ENCODE measurements at regions not wholly inside any gene's neighbourhood (a gene's known extent, or its start where the extent isn't known, plus 50 kb on each side); places are given as distances from the start of the nearest gene placed in this dataset.

GRCh38 chr13:53946500-53946899, 917.9 kb downstream of the OLFM4 start:
- DNase-seq (ENCODE audit: low read depth, low spot score) (no peak), FAIRE-seq (no peak)
- no peak for TF ChIP-seq JUN (IDR thresholded peaks at IDR 0.05; ENCODE audit: borderline replicate concordance, insufficient read depth, insufficient read length, low read depth)
- TF ChIP-seq MYC (IDR thresholded peaks at IDR 0.05; ENCODE audit: low read depth, low read length) = no peak
- TF ChIP-seq, protein P1, sequence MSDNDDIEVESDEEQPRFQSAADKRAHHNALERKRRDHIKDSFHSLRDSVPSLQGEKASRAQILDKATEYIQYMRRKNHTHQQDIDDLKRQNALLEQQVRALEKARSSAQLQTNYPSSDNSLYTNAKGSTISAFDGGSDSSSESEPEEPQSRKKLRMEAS (IDR thresholded peaks at IDR 0.05; ENCODE audit: insufficient read depth, insufficient read length) = no peak
- TF ChIP-seq POLR2AphosphoS5 (IDR thresholded peaks at IDR 0.05; ENCODE audit: insufficient read depth, low read depth, low read length) = no peak
- no peak for TF ChIP-seq GATA2 (IDR thresholded peaks at IDR 0.05; ENCODE audit: insufficient read depth, insufficient read length, low read depth, low read length)
- TF ChIP-seq EZH2 (IDR thresholded peaks at IDR 0.05; ENCODE audit: borderline replicate concordance, low read depth, low read length, severe bottlenecking) = no peak
- TF ChIP-seq, protein P2, sequence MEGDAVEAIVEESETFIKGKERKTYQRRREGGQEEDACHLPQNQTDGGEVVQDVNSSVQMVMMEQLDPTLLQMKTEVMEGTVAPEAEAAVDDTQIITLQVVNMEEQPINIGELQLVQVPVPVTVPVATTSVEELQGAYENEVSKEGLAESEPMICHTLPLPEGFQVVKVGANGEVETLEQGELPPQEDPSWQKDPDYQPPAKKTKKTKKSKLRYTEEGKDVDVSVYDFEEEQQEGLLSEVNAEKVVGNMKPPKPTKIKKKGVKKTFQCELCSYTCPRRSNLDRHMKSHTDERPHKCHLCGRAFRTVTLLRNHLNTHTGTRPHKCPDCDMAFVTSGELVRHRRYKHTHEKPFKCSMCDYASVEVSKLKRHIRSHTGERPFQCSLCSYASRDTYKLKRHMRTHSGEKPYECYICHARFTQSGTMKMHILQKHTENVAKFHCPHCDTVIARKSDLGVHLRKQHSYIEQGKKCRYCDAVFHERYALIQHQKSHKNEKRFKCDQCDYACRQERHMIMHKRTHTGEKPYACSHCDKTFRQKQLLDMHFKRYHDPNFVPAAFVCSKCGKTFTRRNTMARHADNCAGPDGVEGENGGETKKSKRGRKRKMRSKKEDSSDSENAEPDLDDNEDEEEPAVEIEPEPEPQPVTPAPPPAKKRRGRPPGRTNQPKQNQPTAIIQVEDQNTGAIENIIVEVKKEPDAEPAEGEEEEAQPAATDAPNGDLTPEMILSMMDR (IDR thresholded peaks at IDR 0.05; ENCODE audit: extremely low read depth in 1 of 2, insufficient read depth in 1 of 2, low read depth in 1 of 2, low read length in 2 of 2) = no peak
- no peaks in the 10 kb centered on the region for H3K9me1 ChIP-seq (replicated peaks; ENCODE audit: control insufficient read depth, extremely low read depth, insufficient read depth, low read length)
- intact Hi-C loops (cut with micrococcal nuclease) = no loop called here
- peaks cover 3% of the 10 kb centered on the region for H3K9me3 ChIP-seq (replicated peaks; ENCODE audit: control insufficient read depth, insufficient read depth, low read length)
- no TSS peak for BruUV-seq (replicated peaks)
- no peaks in the 10 kb centered on the region for H4K20me1 ChIP-seq (replicated peaks; ENCODE audit: control insufficient read depth, extremely low read depth, insufficient read depth, low read length)
- H3K4me3 ChIP-seq (replicated peaks in 1 of 3; ENCODE audit: insufficient read depth in 1 of 3, low read depth in 1 of 3, low read length in 3 of 3) = no peak overlapping the region
- no peaks in the 10 kb centered on the region for H3K27me3 ChIP-seq (ENCODE audit: control insufficient read depth in 2 of 2, insufficient read depth in 2 of 2, low read length in 2 of 2)
- H3K4me2 ChIP-seq (ENCODE audit: insufficient read depth, low read length) = no peak overlapping the region
- no peaks in the 10 kb centered on the region for H3K4me1 ChIP-seq (ENCODE audit: control insufficient read depth, extremely low read depth, insufficient read depth, low read length)
- dilution Hi-C loops (cut with MboI; ENCODE audit: extremely low pct_ligation_motif_present, low sequenced_read_pairs) = no loop called here
- no peaks in the 10 kb centered on the region for H3K79me2 ChIP-seq (ENCODE audit: control insufficient read depth, insufficient read depth, low read length)
- ChIA-PET POLR2A (no interaction called here), CTCF (no interaction called here)
- H3K9ac ChIP-seq (replicated peaks; ENCODE audit: extremely low read depth, insufficient read depth, low read length) = no peak overlapping the region
- H3K27ac ChIP-seq (ENCODE audit: insufficient read depth, low read depth, low read length) = no peak overlapping the region
- H3K36me3 ChIP-seq (ENCODE audit: control insufficient read depth in 2 of 2, extremely low read depth in 1 of 2, insufficient read depth in 2 of 2, low read length in 2 of 2) = no peaks in the 10 kb centered on the region
- no peak overlapping the region for H2AFZ ChIP-seq (ENCODE audit: low read depth, low read length)
